ENCODE measurements at regions not wholly inside any gene's neighbourhood (a gene's known extent, or its start where the extent isn't known, plus 50 kb on each side); places are given as distances from the start of the nearest gene placed in this dataset.
"Not testable (repeated sequence)": the region's sequence is repeated elsewhere in the genome, so short reads cannot be mapped to it uniquely, and the experiment has no call there.

DNA sequence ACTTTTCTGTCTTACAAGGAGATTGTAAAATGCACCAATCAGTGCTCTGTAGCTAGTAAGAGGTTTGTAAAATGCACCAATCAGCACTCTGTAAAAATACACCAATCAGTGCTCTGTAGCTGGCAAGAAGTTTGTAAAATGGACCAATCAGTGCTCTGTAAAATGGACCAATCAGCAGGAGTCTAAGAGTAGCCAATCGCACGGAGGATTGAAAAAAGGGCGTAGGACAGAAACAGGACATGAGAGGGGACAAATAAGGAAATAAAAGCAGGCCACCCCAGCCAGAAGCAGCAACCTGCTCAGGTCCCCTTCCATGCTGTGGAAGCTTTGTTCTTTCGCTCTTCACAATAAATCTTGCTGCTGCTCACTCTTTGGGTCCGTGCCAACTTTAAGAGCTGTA lies 199.1 kb upstream of the TRPC7 start:
- not testable (repeated sequence) for H3K27ac ChIP-seq (ENCODE audit: low read depth in 1 of 2, low read length in 1 of 2); H3K4me1 ChIP-seq (ENCODE audit: control insufficient read depth in 5 of 5, insufficient read depth in 5 of 5, low read length in 5 of 5); H3K36me3 ChIP-seq (ENCODE audit: control insufficient read depth in 4 of 4, insufficient read depth in 4 of 4, low read length in 4 of 4); H3K27me3 ChIP-seq (ENCODE audit: control insufficient read depth in 3 of 3, insufficient read depth in 3 of 3, low read length in 2 of 3); H3K4me3 ChIP-seq; H3K9me3 ChIP-seq (ENCODE audit: control insufficient read depth in 4 of 4, insufficient read depth in 3 of 4, low read length in 3 of 4); H3K9ac ChIP-seq (ENCODE audit: insufficient read depth in 1 of 2, low read length in 2 of 2); DNase-seq; ATAC-seq (ENCODE audit: insufficient read depth, low FRiP score)
- 92 to 94% methylated on average over 5 of the region's 5 CpGs for WGBS, 2 donors

- ATAC-seq (ENCODE audit: insufficient read depth, low FRiP score) (no peak), DNase-seq (no peak)
- H3K4me1 ChIP-seq (ENCODE audit: control insufficient read depth in 5 of 5, insufficient read depth in 5 of 5, low read length in 5 of 5), result no peaks in the 10 kb centered on the region
- no peak for TF ChIP-seq CTCF (IDR thresholded peaks at IDR 0.05; ENCODE audit: control extremely low read depth, extremely low read depth)
- no peaks in the 10 kb centered on the region for H3K27me3 ChIP-seq (ENCODE audit: control insufficient read depth in 3 of 3, insufficient read depth in 3 of 3, low read length in 2 of 3)
- no peak overlapping the region for H3K27ac ChIP-seq (ENCODE audit: low read depth in 1 of 2, low read length in 1 of 2)
- 66 to 74% methylated on average over 6 of the region's 6 CpGs for WGBS, 2 donors
- no peak overlapping the region for H3K4me3 ChIP-seq
- no peaks in the 10 kb centered on the region for H3K9me3 ChIP-seq (ENCODE audit: control insufficient read depth in 4 of 4, insufficient read depth in 3 of 4, low read length in 3 of 4)
- H3K36me3 ChIP-seq (ENCODE audit: control insufficient read depth in 4 of 4, insufficient read depth in 4 of 4, low read length in 4 of 4), result no peaks in the 10 kb centered on the region
- no peak overlapping the region for H3K9ac ChIP-seq (ENCODE audit: insufficient read depth in 1 of 2, low read length in 2 of 2)
Measured at GRCh38 chr5:136563489-136563888, 198.1 kb upstream of the TRPC7 start.

- TF ChIP-seq CTCF (IDR thresholded peaks at IDR 0.05; ENCODE audit: control extremely low read depth, extremely low read depth), result no peak
- Histone ChIP-seq H3K4me1 (ENCODE audit: control insufficient read depth in 5 of 5, insufficient read depth in 5 of 5, low read length in 5 of 5) (no peaks in the 10 kb centered on the region), H3K9me3 (ENCODE audit: control insufficient read depth in 4 of 4, insufficient read depth in 3 of 4, low read length in 3 of 4) (peaks cover 0 to 5% (median 0%) of the 10 kb centered on the region in 4 donors), H3K4me3 (no peak overlapping the region), H3K27ac (ENCODE audit: low read depth in 1 of 2, low read length in 1 of 2) (no peak overlapping the region), H3K36me3 (ENCODE audit: control insufficient read depth in 4 of 4, insufficient read depth in 4 of 4, low read length in 4 of 4) (no peaks in the 10 kb centered on the region), H3K9ac (ENCODE audit: insufficient read depth in 1 of 2, low read length in 2 of 2) (no peak overlapping the region), H3K27me3 (ENCODE audit: control insufficient read depth in 3 of 3, insufficient read depth in 3 of 3, low read length in 2 of 3) (no peaks in the 10 kb centered on the region)
- no peak for ATAC-seq (ENCODE audit: insufficient read depth, low FRiP score)
- 63 to 68% methylated on average over 1 of the region's 1 CpG for WGBS, 2 donors
- DNase-seq, result peak in 2 of 3 donors; percentile 8 to 49
Measured at GRCh38 chr5:136560126-136560525, 194.8 kb upstream of the TRPC7 start.

GRCh38 chr5:136559651-136560050 lies 194.3 kb upstream of the TRPC7 start:
- 67 to 73% methylated on average over 2 of the region's 2 CpGs for WGBS, 2 donors
- H3K4me1 ChIP-seq (ENCODE audit: control insufficient read depth in 5 of 5, insufficient read depth in 5 of 5, low read length in 5 of 5), result no peaks in the 10 kb centered on the region
- no peak for TF ChIP-seq CTCF (IDR thresholded peaks at IDR 0.05; ENCODE audit: control extremely low read depth, extremely low read depth)
- no peaks in the 10 kb centered on the region for H3K36me3 ChIP-seq (ENCODE audit: control insufficient read depth in 4 of 4, insufficient read depth in 4 of 4, low read length in 4 of 4)
- DNase-seq (no peak), ATAC-seq (ENCODE audit: insufficient read depth, low FRiP score) (no peak)
- H3K27me3 ChIP-seq (ENCODE audit: control insufficient read depth in 3 of 3, insufficient read depth in 3 of 3, low read length in 2 of 3), result no peaks in the 10 kb centered on the region
- H3K4me3 ChIP-seq, result no peak overlapping the region
- H3K9me3 ChIP-seq (ENCODE audit: control insufficient read depth in 4 of 4, insufficient read depth in 3 of 4, low read length in 3 of 4), result peaks cover 0 to 5% (median 0%) of the 10 kb centered on the region in 4 donors
- H3K27ac ChIP-seq (ENCODE audit: low read depth in 1 of 2, low read length in 1 of 2), result no peak overlapping the region
- H3K9ac ChIP-seq (ENCODE audit: insufficient read depth in 1 of 2, low read length in 2 of 2), result no peak overlapping the region

DNA sequence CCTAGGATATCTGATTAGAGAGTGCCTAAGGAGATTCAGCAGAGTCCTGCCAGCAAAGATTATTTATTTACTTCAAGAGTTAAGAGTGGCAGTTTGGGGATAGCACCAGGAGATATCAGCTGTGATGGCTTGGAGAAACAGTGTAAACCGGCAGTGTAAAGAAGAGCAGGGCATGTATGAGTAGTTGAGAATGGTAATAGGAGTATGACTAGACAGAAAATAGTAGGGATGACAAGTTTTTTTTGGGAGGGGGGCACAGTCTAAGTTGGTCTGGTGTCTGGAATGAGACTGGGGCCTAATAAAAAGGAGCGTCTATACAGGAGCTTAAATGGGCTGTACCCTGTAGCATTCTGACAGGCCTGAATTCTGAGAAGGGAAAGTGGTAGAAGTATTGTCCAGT lies 181.8 kb upstream of the TRPC7 start:
- not testable (repeated sequence) for H3K9ac ChIP-seq (ENCODE audit: insufficient read depth in 1 of 2, low read length in 2 of 2); H3K4me1 ChIP-seq (ENCODE audit: control insufficient read depth in 5 of 5, insufficient read depth in 5 of 5, low read length in 5 of 5); H3K4me3 ChIP-seq; H3K9me3 ChIP-seq (ENCODE audit: control insufficient read depth in 4 of 4, insufficient read depth in 3 of 4, low read length in 3 of 4); ATAC-seq (ENCODE audit: insufficient read depth, low FRiP score); DNase-seq; H3K36me3 ChIP-seq (ENCODE audit: control insufficient read depth in 4 of 4, insufficient read depth in 4 of 4, low read length in 4 of 4); H3K27me3 ChIP-seq (ENCODE audit: control insufficient read depth in 3 of 3, insufficient read depth in 3 of 3, low read length in 2 of 3); H3K27ac ChIP-seq (ENCODE audit: low read depth in 1 of 2, low read length in 1 of 2)
- 88% methylated on average over 2 of the region's 2 CpGs for WGBS, 2 donors

DNA sequence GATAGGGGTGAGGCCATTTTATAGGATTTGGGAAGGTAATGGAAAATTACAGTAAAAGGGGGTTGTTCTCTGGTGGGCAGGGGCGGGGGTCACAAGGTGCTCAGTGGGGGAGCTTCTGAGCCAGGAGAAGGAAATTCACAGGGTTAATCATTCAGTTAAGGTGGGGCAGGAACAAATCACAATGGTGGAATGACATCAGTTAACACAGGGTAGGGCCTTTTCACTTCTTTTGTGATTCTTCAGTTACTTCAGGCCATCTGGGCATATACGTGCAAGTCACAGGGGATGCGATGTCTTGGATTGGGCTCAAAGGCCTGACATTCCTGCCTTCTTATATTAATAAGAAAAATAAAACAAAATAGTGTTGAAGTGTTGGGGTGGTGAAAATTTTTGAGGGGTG lies 181.1 kb upstream of the TRPC7 start:
- H3K9ac ChIP-seq (ENCODE audit: insufficient read depth in 1 of 2, low read length in 2 of 2); ATAC-seq (ENCODE audit: insufficient read depth, low FRiP score); H3K27me3 ChIP-seq (ENCODE audit: control insufficient read depth in 3 of 3, insufficient read depth in 3 of 3, low read length in 2 of 3); H3K4me3 ChIP-seq; H3K9me3 ChIP-seq (ENCODE audit: control insufficient read depth in 4 of 4, insufficient read depth in 3 of 4, low read length in 3 of 4); DNase-seq; H3K36me3 ChIP-seq (ENCODE audit: control insufficient read depth in 4 of 4, insufficient read depth in 4 of 4, low read length in 4 of 4); H3K4me1 ChIP-seq (ENCODE audit: control insufficient read depth in 5 of 5, insufficient read depth in 5 of 5, low read length in 5 of 5); H3K27ac ChIP-seq (ENCODE audit: low read depth in 1 of 2, low read length in 1 of 2): not testable (repeated sequence)
- WGBS, 2 donors, result 89 to 91% methylated on average over 3 of the region's 3 CpGs
